ENCODE measurements at regions not wholly inside any gene's neighbourhood (a gene's known extent, or its start where the extent isn't known, plus 50 kb on each side); places are given as distances from the start of the nearest gene placed in this dataset.
"Not testable (repeated sequence)": the region's sequence is repeated elsewhere in the genome, so short reads cannot be mapped to it uniquely, and the experiment has no call there.

GRCh38 chr12:19811922-19812321 is 372.6 kb downstream of the AEBP2 start:
- intact Hi-C loops (cut with micrococcal nuclease), result no loop called here

- intact Hi-C loops (cut with micrococcal nuclease), result no loop called here
These were observed 379.9 kb downstream of the AEBP2 start for GRCh38 chr12:19819231-19819630.

- intact Hi-C loops (cut with micrococcal nuclease), result no loop called here
These were observed 383.2 kb downstream of the AEBP2 start for GRCh38 chr12:19822476-19822875.

GRCh38 chr12:19823326-19823725 is 384.0 kb downstream of the AEBP2 start:
- intact Hi-C loops (cut with micrococcal nuclease), result not testable (repeated sequence)

- intact Hi-C loops (cut with micrococcal nuclease), result no loop called here
These were observed 387.8 kb downstream of the AEBP2 start for GRCh38 chr12:19826980-19827550.

GRCh38 chr12:19829100-19829853 is 390.0 kb downstream of the AEBP2 start:
- intact Hi-C loops (cut with micrococcal nuclease), result no loop called here

- intact Hi-C loops (cut with micrococcal nuclease), result no loop called here
These were observed 391.2 kb downstream of the AEBP2 start for GRCh38 chr12:19830446-19830845.

GRCh38 chr12:19833775-19834501 is 394.6 kb downstream of the AEBP2 start:
- intact Hi-C loops (cut with micrococcal nuclease), result no loop called here

- intact Hi-C loops (cut with micrococcal nuclease), result no loop called here
These were observed 395.3 kb downstream of the AEBP2 start for GRCh38 chr12:19834592-19834991.

- intact Hi-C loops (cut with micrococcal nuclease), result no loop called here
These were observed 396.8 kb downstream of the AEBP2 start for GRCh38 chr12:19836056-19836455.

GRCh38 chr12:19836456-19836855 is 397.2 kb downstream of the AEBP2 start:
- intact Hi-C loops (cut with micrococcal nuclease), result no loop called here

- intact Hi-C loops (cut with micrococcal nuclease), result no loop called here
These were observed 398.3 kb downstream of the AEBP2 start for GRCh38 chr12:19837543-19837942.

GRCh38 chr12:19841451-19841850 is 402.2 kb downstream of the AEBP2 start:
- intact Hi-C loops (cut with micrococcal nuclease), result no loop called here

GRCh38 chr12:19842116-19842515 is 402.8 kb downstream of the AEBP2 start:
- intact Hi-C loops (cut with micrococcal nuclease), result no loop called here

- intact Hi-C loops (cut with micrococcal nuclease), result no loop called here
These were observed 404.9 kb downstream of the AEBP2 start for GRCh38 chr12:19844224-19844623.

- intact Hi-C loops (cut with micrococcal nuclease), result no loop called here
These were observed 407.3 kb downstream of the AEBP2 start for GRCh38 chr12:19846574-19846973.

- intact Hi-C loops (cut with micrococcal nuclease), result no loop called here
These were observed 408.2 kb downstream of the AEBP2 start for GRCh38 chr12:19847294-19848059.

GRCh38 chr12:19848421-19848820 is 409.1 kb downstream of the AEBP2 start:
- intact Hi-C loops (cut with micrococcal nuclease), result no loop called here

- intact Hi-C loops (cut with micrococcal nuclease), result no loop called here
These were observed 409.9 kb downstream of the AEBP2 start for GRCh38 chr12:19849208-19849607.

GRCh38 chr12:19850346-19851065 is 411.2 kb downstream of the AEBP2 start:
- intact Hi-C loops (cut with micrococcal nuclease), result no loop called here

Measured in T-helper 1 cell treated with Interleukin-12 subunit alpha and Interleukin-12 subunit beta and Interleukin-4 antibody, amounts not matched to agents 30 ng/mL and 1 ng/mL, for 36 hours (primary cell).